Mammary epithelial cell (primary cell): ENCODE measurements at regions not wholly inside any gene's neighbourhood (a gene's known extent, or its start where the extent isn't known, plus 50 kb on each side); places are given as distances from the start of the nearest gene placed in this dataset.

ENCODE experiments used
- CTCF ChIP-seq, 2 donors: IDR thresholded peaks in 1 of 2; conservative IDR thresholded peaks in 1 of 2; 2 replicates each; pipeline ENCODE4 v1.5.1; 2011 to 2012; ENCODE audit warnings: inconsistent platforms in 2 of 2, low read length in 2 of 2, mild to moderate bottlenecking in 2 of 2, control low read depth in 1 of 2, low read depth in 1 of 2; ENCODE audit not compliant: insufficient read depth in 1 of 2; ENCODE audit errors: extremely low read depth in 1 of 2
- EZH2 ChIP-seq: IDR thresholded peaks from 2 replicates; pipeline ENCODE4 v1.6.1; 2012; ENCODE audit warnings: low read length, inconsistent platforms, borderline replicate concordance

GRCh38 chr10:85177767-85178166 lies 849.4 kb downstream of the CCSER2 start:
- no peak for TF ChIP-seq EZH2
- TF ChIP-seq CTCF (conservative IDR thresholded peaks at IDR 0.05 in 1 of 2, IDR thresholded peaks at IDR 0.05 in 1 of 2; ENCODE audit: extremely low read depth in 1 of 2, insufficient read depth in 1 of 2, low read depth in 1 of 2, low read length in 2 of 2), result no peak
